ENCODE measurements at regions not wholly inside any gene's neighbourhood (a gene's known extent, or its start where the extent isn't known, plus 50 kb on each side); places are given as distances from the start of the nearest gene placed in this dataset.

DNA sequence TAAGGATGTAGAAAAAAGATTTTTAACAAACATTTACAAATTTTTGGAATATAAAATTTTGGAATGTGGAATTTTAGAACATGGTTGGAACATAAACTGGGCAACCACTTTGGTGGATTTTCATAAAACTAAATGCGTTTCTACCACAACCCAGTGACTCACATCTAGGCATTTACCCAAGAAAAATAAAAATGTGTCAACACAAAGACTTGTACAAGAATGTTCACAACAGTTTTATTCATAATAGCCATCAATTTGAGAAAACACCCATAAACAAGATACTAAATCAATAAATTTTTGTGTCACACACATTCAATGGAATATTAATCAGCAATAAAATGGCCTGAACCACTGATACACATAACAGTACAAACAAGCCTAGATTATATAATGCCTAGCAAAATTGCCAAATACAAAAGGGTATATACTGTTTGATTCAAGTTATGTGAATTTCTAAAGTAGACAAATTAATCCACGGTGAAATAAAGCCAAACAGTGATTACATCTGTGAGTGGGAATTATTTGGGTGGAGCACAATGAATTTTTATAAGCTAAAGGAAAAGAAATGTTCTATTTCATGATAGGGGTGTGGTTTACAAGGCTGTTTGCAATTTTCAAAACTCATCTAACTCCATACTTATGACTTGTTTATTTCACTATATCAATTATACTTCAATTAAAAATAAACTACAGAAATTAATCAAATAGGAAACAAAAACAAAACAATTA lies 415.2 kb upstream of the OR4E1 start:
- no peak for DNase-seq

DNA sequence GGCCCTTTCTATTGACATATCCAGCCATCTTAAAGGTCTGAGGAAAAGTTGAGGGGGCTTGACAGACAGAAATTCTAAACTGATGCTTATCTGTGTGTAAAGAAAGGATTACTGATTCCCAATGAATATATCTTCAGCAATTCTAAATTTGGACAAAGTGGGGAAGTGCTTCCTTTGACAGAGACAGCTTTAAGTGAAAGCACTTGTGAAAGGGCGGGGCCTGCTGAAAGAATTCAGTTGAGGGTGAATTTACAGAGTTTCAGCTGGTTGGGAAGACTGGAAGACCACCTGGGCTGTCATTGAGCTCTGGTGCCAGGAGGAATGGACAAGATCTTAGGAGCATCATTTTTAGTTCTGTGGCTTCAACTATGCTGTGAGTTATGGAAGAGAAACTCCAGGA lies 412.5 kb upstream of the OR4E1 start:
- DNase-seq, result no peak

DNA sequence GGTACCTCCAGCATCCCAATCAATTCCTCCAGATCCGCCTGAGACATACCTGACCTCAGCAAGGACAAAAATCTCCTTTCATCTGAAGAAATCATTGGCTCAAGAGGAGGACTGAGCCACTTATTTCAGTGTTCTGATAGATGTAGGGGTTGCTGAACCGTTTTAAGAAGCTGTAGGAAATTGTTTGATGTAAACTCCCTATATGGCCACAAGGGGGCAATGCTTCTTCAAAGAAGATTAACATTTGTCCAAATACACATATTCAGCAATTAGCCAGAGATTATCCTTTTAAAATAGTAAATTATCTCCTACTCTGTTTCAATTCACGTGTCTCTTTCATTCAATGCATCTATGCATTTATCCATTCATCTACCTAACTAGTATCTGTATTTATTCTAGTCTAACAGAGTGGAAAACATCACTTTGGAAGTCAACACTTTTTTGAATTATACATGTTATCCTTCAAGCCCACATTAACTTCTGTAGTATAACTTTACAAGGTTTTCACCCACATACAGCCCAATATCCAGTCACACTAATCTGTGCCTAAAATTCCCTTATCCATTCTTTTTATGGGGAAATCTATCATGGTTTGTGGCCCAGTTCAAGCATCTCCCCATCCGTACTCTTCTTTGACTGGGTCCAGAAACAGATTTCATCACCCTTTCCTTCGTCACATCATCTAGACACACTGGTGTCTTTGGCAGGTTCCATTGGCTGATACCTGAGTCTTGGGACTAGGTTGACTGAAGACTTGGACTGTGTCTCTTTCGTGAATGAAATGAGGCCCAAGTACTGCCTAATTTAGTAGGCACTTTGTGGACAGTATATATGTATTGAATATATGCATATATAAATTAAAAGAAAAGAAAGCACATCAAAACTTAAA lies 411.0 kb upstream of the OR4E1 start:
- peak in 1 of 2 donors; percentile 63 for DNase-seq

DNA sequence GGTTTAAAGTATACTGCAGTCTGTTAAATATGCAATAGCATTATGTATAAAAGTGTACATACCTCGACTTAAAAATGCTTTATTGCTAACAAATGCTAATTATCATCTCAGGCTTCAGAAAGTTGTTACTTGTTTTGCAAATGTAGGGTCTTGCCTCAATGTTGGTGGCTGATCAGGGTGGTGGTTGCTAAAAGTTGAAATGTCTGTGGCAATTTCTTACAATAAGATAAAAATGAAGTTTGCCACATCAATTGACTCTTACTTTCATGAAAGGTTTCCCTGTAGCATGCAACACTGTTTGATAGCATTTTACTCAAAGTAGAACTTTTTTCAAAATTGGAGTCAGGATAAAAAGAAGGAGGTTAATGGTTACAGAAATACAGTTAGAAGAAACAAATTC lies 407.7 kb upstream of the OR4E1 start:
- no peak for DNase-seq

DNA sequence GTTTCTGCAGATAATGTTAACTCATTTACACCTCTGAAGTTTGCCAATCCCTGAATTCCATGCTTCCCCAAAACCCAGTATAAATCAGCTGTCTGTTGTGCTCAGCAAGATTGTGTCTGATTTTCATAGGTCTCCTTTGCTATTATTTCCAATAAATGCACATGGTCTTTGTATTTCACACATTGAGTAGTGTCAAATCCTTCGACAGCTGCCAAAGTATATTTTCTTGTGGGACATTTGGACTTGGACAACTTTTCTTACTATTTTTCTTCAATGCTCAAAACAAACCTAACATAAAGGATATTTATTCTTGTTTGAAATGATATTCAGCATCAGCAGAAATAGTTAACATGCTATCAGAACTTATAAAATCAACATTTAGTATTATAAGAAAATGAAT lies 406.1 kb upstream of the OR4E1 start:
- DNase-seq, result no peak

DNA sequence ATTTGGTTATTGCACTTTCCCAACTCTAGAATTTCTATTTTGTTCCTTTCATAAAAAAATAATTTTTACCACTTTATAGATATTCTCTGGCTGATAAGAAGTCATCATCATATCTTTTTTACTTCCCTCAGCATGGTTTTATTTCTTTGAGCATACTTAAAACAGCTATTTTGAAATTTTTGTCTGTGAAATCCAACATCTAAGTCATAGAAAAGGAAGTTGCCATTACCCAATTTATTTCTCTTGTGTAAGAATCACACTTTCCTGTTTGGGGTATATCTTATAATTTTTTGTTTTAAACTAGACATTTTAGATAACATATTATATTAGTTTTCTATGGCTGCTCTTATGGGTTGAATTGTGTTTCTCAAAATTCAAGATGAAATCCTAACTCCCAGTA lies 400.2 kb upstream of the OR4E1 start:
- no peak for DNase-seq

DNA sequence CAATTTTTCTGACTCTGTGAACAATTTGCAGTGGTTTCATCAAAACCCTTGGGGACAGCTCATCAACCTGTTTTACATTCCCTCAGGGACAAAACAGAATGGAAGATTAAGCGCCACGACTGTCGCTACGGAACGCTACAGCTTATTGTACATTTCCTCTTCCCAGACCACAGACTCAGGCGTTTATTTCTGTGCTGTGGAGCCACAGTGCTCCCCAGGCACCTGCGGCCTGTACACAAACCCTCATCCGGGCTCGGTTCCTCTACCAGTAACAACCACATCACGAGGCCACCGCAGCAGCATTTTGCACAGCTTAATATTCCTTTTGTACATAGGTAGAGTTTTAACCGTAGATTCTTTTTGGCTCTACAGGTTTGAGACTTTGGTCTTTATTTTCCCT lies 397.4 kb upstream of the OR4E1 start:
- peak; percentile 51 to 52 for DNase-seq

DNA sequence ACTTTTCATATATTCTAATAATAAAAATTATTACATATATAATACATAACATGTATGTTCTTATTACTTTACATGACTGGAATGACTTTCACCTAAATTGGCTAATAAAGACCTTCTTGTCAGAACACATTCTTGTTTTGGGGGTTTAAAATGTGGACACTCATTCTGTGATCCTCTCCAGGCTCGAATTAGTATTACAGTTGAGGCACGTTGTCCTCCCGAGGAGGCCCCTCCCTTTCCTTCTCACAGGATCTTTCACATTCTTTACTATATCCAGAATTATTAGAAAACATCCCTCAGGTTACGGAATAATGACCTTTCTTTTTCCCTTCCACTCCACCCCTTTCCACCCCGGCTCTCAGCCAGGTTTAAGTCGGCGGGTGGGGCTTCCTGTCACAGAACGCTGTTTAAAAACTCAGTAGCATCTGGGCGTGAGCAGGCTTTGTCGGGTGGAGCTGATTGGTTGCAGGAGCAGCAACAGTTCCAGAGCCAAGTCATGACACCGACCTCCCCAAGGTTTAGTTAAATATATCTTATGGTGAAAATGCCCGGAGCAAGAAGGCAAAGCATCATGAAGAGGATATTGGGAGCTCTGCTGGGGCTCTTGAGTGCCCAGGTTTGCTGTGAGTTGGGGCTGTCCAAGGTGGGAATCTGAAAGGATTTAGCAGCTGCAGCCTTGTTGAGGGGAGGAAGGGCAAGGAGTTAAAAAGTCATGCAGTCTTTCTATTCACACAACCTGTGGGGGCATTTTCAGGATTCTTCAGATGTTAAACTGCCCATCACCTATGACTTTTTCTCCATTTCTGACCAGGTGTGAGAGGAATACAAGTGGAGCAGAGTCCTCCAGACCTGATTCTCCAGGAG lies 396.7 kb upstream of the OR4E1 start:
- DNase-seq, result peak; percentile 44 to 59

DNA sequence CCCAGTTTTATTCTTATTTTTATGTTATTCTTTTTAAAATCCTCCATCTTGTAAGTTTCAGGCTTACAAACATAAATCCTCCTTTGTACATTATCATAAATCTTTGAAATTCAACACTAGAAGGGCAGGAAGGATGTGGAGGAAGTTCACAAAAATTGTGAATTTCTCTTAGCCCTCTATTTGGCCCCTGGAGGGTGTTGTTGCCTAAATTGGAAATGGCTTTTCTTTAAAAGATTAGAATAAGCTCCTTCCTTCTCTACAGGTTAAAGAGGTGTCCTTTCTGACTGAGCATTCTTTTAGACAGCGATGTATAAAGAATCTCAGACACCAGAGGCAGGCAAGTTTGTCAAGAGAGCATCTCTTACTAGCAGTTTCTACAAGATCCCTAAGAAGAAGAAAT lies 391.7 kb upstream of the OR4E1 start:
- no peak for DNase-seq

DNA sequence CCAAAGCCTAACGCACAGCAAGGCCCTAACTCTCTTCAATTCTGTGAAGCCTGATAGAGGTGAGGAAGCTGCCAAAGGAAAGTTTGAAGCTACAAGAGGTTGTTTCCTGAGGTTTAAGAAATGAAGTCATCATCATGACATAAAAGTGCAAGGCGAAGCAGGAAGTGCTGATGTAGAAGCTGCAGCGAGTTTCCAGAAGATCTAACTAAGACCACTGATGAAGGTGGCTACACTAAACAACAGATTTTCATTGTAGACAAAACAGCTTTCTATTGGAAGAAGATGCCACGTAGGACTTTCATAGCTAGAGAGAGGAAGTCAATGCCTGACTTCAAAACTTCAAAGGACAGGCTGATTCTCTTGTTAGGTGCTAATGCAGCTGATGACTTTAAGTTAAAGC lies 385.6 kb upstream of the OR4E1 start:
- DNase-seq, result no peak

DNA sequence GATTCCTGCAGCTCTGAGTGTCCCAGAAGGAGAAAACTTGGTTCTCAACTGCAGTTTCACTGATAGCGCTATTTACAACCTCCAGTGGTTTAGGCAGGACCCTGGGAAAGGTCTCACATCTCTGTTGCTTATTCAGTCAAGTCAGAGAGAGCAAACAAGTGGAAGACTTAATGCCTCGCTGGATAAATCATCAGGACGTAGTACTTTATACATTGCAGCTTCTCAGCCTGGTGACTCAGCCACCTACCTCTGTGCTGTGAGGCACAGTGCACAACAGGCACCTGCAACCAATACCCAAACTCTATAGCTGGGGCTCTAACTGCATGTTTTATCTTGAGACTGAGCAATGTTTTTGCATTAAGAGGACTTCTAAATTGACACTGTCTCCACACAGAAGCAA lies 379.2 kb upstream of the OR4E1 start:
- no peak for DNase-seq

DNA sequence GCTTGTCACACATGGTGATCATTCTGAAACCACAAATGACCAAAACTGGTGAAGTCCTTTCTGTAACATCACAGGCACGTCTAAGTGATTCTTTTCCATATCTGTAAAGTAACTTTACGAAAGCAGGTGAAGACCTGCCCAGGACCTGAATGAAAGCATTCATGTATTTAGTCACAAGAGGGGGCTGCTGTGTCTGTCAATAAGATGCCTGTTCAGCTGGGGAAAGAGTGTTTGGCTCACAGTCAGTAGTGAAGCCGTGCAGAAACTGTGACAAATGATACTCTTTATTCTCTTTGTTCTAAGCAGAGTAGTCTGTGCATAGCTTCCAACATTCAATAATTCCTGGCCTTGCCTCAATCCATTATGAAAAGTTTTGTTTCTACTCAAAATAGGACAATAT lies 373.5 kb upstream of the OR4E1 start:
- peak; percentile 41 to 65 for DNase-seq

DNA sequence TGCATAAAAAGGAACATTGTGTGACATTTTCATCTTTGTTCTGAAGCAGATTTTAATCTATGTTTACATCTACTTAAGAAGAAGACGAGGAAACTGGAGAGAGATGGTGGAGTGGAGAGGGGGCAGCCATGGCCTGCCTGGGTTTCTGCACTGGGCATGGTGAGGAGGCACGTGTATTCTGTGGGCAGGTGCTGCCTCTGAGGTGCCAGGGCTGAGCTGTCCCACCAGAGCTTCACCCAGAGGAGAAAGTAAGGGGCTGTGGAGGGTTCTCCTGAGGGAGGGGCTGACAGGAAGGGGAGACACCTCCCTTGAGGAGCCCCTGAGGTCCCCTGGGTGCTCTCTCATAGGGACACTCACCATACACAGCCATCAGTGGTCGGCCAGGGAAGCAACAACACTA lies 372.4 kb upstream of the OR4E1 start:
- DNase-seq, result no peak

DNA sequence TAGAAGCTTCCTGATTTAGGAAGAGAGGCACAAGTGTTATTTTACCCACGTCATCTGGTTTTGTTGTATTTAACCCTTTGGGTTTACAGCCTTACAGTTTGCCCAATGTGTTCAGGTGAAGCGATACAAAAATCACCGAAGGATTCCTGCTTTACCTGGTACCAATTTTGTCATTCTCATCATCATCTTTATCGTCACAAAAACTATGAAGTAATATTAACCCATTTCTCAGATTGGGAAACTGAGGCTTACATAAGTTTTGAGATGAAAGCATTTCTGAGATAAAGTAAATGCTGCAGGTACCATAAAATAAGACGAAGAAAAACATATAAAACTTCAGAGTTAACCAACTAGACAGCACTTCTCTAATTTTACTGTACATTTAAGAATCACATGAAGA lies 370.6 kb upstream of the OR4E1 start:
- DNase-seq, result no peak

DNA sequence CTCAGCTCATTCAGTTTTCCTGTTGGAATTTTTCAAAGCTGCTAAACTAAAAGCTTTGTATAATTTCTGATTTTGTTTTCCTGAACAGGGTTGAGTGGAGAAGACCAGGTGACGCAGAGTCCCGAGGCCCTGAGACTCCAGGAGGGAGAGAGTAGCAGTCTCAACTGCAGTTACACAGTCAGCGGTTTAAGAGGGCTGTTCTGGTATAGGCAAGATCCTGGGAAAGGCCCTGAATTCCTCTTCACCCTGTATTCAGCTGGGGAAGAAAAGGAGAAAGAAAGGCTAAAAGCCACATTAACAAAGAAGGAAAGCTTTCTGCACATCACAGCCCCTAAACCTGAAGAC lies 367.1 kb upstream of the OR4E1 start:
- DNase-seq, result no peak

DNA sequence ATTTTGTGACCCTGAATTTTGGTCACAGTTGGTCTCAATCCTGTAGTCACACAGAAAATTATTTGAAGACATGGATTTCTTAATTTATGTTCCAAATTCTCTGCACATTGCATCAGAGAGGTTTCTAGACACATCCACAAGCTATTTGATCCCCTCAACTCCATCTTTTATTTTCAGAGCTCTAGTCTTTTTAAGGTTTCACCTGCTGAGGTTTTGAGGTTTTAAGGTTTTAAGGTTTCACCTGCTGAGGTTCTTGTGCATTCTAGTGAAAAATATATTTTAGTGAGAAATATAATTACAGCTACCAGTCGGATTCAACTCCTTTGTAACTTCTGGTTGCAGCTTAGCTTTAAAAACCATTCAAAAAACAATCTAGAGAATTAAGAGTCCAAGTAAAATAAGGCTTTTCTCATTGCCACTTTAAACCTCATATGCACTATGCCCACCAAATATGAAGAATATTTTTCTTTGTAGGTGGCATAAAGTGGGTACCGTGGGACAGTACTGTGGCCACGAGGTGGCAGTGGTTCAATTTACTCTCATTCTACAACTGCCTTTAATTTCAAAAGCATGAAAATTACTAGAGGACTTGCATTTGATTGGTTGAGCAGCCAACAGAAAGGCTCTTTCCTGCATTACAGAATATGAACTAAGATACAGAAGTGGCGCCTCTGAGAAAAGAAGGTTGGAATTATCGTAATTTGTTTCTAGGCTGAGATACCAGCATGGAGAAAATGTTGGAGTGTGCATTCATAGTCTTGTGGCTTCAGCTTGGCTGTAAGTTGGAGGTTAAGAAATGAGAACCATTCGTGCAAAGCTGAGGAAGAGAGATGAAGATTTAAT lies 366.5 kb upstream of the OR4E1 start:
- DNase-seq, result peak; percentile 43 to 56

DNA sequence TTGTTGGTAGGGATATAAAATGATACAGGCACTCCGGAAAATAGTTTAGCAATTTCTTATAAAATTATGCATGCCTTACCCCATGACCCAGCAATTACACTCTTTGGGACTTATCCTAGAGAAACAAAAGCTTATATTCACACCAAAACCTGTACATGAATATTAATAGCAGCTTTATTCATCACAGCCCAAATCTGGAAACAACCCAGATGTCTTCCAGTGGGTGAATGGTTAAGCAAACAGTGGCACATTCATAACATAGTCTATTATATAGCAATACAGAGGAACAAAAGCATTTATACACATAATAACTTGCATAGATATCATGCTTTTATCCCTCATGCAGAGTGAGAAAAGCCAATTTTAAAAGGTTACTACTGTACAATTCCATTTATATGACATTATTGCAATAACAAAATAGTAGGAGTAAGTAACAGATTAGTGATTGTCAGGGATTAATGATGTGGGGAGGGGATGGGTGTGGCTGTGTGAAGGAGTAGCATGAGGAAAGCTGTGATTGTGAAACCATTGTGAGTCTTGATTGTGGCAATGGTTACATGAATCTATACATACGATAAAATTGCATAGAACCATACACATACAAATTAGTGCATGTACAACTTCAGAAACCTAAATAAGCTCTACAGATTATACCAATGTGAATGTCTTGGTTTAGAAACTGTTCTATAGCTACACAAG lies 363.1 kb upstream of the OR4E1 start:
- DNase-seq, result no peak

DNA sequence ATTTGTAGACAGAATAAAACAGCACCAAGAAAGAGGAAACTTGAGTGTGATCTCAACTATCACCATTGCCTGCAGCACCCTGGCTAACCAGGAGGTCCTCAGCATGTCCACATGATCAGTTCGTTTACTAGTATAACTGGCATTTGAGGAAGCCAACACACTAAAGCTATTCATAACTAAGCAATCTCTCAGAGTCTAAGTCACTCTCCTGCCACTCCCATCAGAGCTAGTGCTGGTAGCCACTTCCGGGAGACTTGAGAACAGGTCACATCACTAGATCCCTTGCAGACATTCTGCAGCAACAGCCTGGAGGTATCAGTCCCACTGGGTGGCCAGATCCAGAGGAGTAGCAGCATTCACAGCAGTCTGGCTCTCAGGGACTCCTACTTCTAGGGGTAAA lies 352.9 kb upstream of the OR4E1 start:
- DNase-seq, result no peak

DNA sequence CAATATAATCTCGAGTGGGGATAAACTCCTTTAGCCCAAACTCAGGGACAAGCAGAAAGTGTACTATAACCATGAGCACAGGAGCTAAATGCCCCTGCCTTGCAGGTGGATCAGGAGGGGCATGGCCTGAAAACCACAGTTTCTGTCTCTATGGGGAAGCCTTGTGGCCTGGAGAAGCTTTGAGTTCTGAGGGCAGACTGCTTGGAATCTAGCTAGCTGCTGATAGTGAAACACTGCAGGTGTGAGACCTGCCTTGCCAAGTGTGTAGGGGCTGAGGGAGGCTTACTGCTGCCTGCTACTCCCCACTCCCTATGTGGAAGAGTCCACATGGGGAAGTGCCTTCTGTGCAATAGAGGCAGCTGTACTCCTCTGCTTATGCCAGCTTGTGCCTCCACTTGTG lies 352.3 kb upstream of the OR4E1 start:
- no peak for DNase-seq

DNA sequence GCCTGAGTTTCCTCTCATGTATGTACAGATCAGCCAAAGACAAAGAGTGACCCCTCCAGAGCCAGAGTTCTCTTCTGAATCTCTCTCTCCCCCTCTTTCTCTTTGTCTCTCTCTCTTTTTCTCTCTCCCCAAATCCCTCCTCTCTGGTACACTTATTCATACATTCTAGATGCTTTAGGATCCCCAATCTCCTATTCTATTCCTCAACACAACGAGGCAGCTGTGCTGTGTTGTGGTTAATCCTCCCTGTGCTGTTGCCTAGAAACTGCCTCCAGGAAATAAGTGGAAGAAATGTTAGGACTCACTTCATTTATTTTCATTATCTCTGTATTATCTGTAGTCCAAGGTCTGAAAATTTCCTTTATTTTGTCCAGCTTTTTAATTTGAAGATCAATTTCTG lies 350.5 kb upstream of the OR4E1 start:
- no peak for DNase-seq

DNA sequence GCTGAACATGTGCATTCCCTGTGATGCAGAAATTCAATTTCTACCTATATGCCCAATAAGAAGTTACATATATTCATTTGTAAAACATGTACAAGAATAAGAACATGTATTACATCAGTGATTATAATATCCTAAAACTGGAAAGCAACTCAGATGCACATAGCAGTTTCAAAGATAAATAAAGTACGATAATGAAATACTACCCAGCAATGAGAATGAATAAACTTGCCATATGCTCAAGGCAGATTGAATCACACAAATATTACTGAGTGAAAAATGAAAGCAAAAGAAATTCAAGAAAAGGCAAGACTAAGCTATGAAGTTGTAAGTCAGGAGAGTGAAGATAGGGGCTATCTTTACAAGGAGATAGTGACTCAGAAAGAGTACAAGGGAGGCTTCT lies 345.3 kb upstream of the OR4E1 start:
- DNase-seq, result no peak

DNA sequence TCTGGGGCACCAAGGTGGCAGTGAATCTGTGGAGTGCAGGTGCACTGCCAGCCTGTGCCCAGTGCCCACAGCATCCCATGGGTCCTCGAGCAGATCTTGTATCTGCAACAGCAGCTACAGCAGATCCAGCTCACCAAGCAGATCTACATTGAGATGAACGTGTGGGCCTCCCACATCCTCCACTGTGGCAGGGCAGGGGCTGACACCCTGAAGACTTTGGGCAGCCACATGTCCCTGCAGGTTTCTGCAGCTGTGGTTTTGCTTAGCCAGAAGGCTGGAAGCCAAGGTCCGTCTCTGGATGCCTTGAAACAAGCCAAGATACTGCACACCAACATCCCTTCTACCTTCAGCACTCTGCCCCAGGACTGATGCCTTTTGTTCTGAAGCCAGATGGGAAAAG lies 338.8 kb upstream of the OR4E1 start:
- no peak for DNase-seq
